Kidney (tissue), 13 donors: ENCODE measurements at regions not wholly inside any gene's neighbourhood (a gene's known extent, or its start where the extent isn't known, plus 50 kb on each side); places are given as distances from the start of the nearest gene placed in this dataset.

Experiments used
- DNase-seq, 5 donors: peaks; one replicate each; pipeline ENCODE4 v3.0.0-alpha.2; 2013 to 2020
- FAIRE-seq: peaks from 2 replicates; lab custom pipeline; 2012; peaks lifted over from hg19 to GRCh38; lab: Jason Lieb, UNC
- H3K27ac ChIP-seq, 2 donors: one replicate each; pipeline ENCODE4 v1.7.0; 2013; ENCODE audit warnings: low read depth in 2 of 2, low read length in 2 of 2, inconsistent platforms in 1 of 2
- H3K27me3 ChIP-seq: one replicate; pipeline ENCODE4 v1.7.1; 2013; ENCODE audit warnings: low read length, inconsistent platforms; ENCODE audit not compliant: control insufficient read depth, insufficient read depth
- H3K36me3 ChIP-seq, 3 donors: one replicate each; pipeline versions ENCODE4 v1.7.0 to v1.7.1; 2013; ENCODE audit warnings: low read length in 3 of 3, control low read depth in 1 of 3, inconsistent platforms in 1 of 3; ENCODE audit not compliant: insufficient read depth in 3 of 3, control insufficient read depth in 2 of 3
- H3K4me1 ChIP-seq, 3 donors: one replicate each; pipeline versions ENCODE4 v1.7.0 to v1.7.1; 2013; ENCODE audit warnings: low read length in 3 of 3, inconsistent platforms in 1 of 3, low read depth in 1 of 3; ENCODE audit not compliant: control insufficient read depth in 2 of 3, insufficient read depth in 2 of 3
- H3K4me3 ChIP-seq, 3 donors: one replicate each; pipeline versions ENCODE4 v1.7.0 to v1.8.1; 2013; ENCODE audit warnings: low read length in 3 of 3, control low read depth in 1 of 3, inconsistent platforms in 1 of 3
- H3K9ac ChIP-seq, 3 donors: one replicate each; pipeline versions ENCODE4 v1.7.0 to v1.7.1; 2013; ENCODE audit warnings: low read length in 3 of 3, control low read depth in 1 of 3, inconsistent platforms in 1 of 3
- H3K9me3 ChIP-seq, 3 donors: one replicate each; pipeline versions ENCODE4 v1.7.0 to v1.7.1; 2013; ENCODE audit warnings: low read length in 3 of 3, control low read depth in 1 of 3, inconsistent platforms in 1 of 3; ENCODE audit not compliant: control insufficient read depth in 2 of 3, insufficient read depth in 1 of 3
- intact Hi-C: fragments of 100-400 bp; cut with DNase I; formaldehyde crosslinking; loops from one replicate; pipeline ENCODE4 v1.11.1; 2022
- TF ChIP-seq, protein P1 (sequence below): IDR thresholded peaks from 3 replicates; pipeline ENCODE4 v1.5.1; 2012; ENCODE audit warnings: mild to moderate bottlenecking, moderate library complexity, borderline replicate concordance; ENCODE audit not compliant: insufficient read depth; ENCODE audit errors: extremely low read depth
- donor health status: control.
- donor health status: control.
- donor health status: control.
- donor health status: control.
- donor health status: control.
- donor health status: DM: yes; HTN: yes; CAD: no.
- donor health status: Normal renal cell carcinoma (clear cell type).

DNA sequence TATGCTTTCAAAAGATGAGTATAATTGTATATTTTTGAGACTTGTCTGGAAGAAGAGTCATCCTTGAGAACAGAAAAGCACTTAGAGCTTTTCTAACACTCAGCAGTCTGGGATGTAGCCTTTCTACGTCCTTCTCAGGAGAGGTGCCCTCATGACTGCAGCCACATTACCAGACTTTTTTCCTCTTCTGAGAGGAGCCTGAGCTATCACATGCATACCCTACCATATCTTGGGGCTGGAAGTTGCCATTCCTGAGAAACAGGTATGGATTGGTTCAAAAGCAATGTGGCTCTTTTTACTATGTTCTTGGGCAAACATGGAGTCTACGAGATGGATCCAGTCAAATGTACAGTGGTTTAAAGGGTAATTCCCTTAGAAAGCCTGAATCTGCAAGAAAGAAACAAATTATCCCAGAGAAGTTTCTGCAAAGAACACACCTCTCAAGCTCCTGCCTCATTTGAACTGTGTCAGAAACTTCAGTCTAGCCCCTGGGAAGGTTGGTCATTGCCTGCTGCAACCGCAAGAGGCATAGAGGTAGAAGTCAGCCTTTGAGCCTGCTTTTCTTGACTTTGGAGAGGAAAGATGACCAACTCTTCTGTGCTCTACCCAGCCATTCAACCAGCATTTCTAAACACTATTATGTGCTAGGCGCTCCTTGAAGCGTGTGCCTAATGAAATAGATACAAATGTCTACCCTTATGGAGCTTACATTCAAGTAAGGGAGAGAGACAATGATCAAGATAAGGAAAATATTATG, 401.9 kb upstream of the ACTBL2 start:
- H3K9ac ChIP-seq: no peak overlapping the region
- DNase-seq (no peak), FAIRE-seq (no peak)
- intact Hi-C loops: no loop called here
- TF ChIP-seq, protein P1, sequence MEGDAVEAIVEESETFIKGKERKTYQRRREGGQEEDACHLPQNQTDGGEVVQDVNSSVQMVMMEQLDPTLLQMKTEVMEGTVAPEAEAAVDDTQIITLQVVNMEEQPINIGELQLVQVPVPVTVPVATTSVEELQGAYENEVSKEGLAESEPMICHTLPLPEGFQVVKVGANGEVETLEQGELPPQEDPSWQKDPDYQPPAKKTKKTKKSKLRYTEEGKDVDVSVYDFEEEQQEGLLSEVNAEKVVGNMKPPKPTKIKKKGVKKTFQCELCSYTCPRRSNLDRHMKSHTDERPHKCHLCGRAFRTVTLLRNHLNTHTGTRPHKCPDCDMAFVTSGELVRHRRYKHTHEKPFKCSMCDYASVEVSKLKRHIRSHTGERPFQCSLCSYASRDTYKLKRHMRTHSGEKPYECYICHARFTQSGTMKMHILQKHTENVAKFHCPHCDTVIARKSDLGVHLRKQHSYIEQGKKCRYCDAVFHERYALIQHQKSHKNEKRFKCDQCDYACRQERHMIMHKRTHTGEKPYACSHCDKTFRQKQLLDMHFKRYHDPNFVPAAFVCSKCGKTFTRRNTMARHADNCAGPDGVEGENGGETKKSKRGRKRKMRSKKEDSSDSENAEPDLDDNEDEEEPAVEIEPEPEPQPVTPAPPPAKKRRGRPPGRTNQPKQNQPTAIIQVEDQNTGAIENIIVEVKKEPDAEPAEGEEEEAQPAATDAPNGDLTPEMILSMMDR: no peak
- no peaks in the 10 kb centered on the region for H3K9me3 ChIP-seq
- no peaks in the 10 kb centered on the region for H3K36me3 ChIP-seq
- no peak overlapping the region for H3K27ac ChIP-seq
- no peaks in the 10 kb centered on the region for H3K27me3 ChIP-seq
- H3K4me1 ChIP-seq: no peaks in the 10 kb centered on the region
- H3K4me3 ChIP-seq: no peak overlapping the region

GRCh38 chr5:57880216-57880615, 397.6 kb upstream of the ACTBL2 start:
- no peaks in the 10 kb centered on the region for H3K36me3 ChIP-seq
- H3K4me1 ChIP-seq: no peaks in the 10 kb centered on the region
- intact Hi-C loops: no loop called here
- FAIRE-seq: no peak
- H3K4me3 ChIP-seq: no peak overlapping the region
- no peaks in the 10 kb centered on the region for H3K9me3 ChIP-seq
- no peak overlapping the region for H3K27ac ChIP-seq
- DNase-seq: no peak
- TF ChIP-seq, protein P1: no peak
- H3K27me3 ChIP-seq: no peaks in the 10 kb centered on the region
- H3K9ac ChIP-seq: no peak overlapping the region

- FAIRE-seq: no peak
- peak in 1 of 5 donors; percentile 20 for DNase-seq
- intact Hi-C loops: no loop called here
- no peaks in the 10 kb centered on the region for H3K36me3 ChIP-seq
- no peak overlapping the region for H3K9ac ChIP-seq
- H3K27ac ChIP-seq: no peak overlapping the region
- TF ChIP-seq, protein P1: no peak
- no peaks in the 10 kb centered on the region for H3K27me3 ChIP-seq
- H3K4me3 ChIP-seq: no peak overlapping the region
- H3K9me3 ChIP-seq: no peaks in the 10 kb centered on the region
- H3K4me1 ChIP-seq: no peaks in the 10 kb centered on the region
Measured at GRCh38 chr5:57878301-57878722, 395.7 kb upstream of the ACTBL2 start.
